ENCODE measurements at regions not wholly inside any gene's neighbourhood (a gene's known extent, or its start where the extent isn't known, plus 50 kb on each side); places are given as distances from the start of the nearest gene placed in this dataset.
"Not testable (repeated sequence)": the region's sequence is repeated elsewhere in the genome, so short reads cannot be mapped to it uniquely, and the experiment has no call there.

GRCh38 chr5:39616131-39616530 is 191.4 kb upstream of the DAB2 start:
- intact Hi-C loops (cut with DNase I): no loop called here
- no peak for DNase-seq
- no peak for ATAC-seq (ENCODE audit: poor library complexity)

GRCh38 chr5:39611076-39611475 is 186.3 kb upstream of the DAB2 start:
- DNase-seq; intact Hi-C loops (cut with DNase I); ATAC-seq (ENCODE audit: poor library complexity): not testable (repeated sequence)

- peak; percentile 81 for ATAC-seq (ENCODE audit: poor library complexity)
- intact Hi-C loops (cut with DNase I): no loop called here
- DNase-seq: no peak
These were observed 183.2 kb upstream of the DAB2 start for GRCh38 chr5:39608024-39608423.

- ATAC-seq (ENCODE audit: poor library complexity): no peak
- no peak for DNase-seq
- intact Hi-C loops (cut with DNase I): no loop called here
These were observed 181.8 kb upstream of the DAB2 start for GRCh38 chr5:39606591-39606990.

- ATAC-seq (ENCODE audit: poor library complexity): no peak
- DNase-seq: no peak
- intact Hi-C loops (cut with DNase I): no loop called here
These were observed 181.1 kb upstream of the DAB2 start for GRCh38 chr5:39605588-39606575.

- no peak for DNase-seq
- ATAC-seq (ENCODE audit: poor library complexity): no peak
- intact Hi-C loops (cut with DNase I): no loop called here
These were observed 180.4 kb upstream of the DAB2 start for GRCh38 chr5:39605145-39605544.

GRCh38 chr5:39604491-39604890 is 179.7 kb upstream of the DAB2 start:
- ATAC-seq (ENCODE audit: poor library complexity): no peak
- no peak for DNase-seq
- intact Hi-C loops (cut with DNase I): no loop called here

- DNase-seq (no peak), ATAC-seq (ENCODE audit: poor library complexity) (no peak)
- intact Hi-C loops (cut with DNase I): no loop called here
These were observed 175.1 kb upstream of the DAB2 start for GRCh38 chr5:39599721-39600431.

- no peak for ATAC-seq (ENCODE audit: poor library complexity)
- intact Hi-C loops (cut with DNase I): no loop called here
- DNase-seq: no peak
These were observed 174.0 kb upstream of the DAB2 start for GRCh38 chr5:39598661-39599248.

GRCh38 chr5:39588179-39588578 is 163.4 kb upstream of the DAB2 start:
- intact Hi-C loops (cut with DNase I): no loop called here
- no peak for DNase-seq
- no peak for ATAC-seq (ENCODE audit: poor library complexity)

GRCh38 chr5:39587675-39588074 is 162.9 kb upstream of the DAB2 start:
- ATAC-seq (ENCODE audit: poor library complexity): no peak
- DNase-seq: no peak
- intact Hi-C loops (cut with DNase I): no loop called here

- no peak for DNase-seq
- intact Hi-C loops (cut with DNase I): no loop called here
- ATAC-seq (ENCODE audit: poor library complexity): no peak
These were observed 161.4 kb upstream of the DAB2 start for GRCh38 chr5:39586185-39586584.

- intact Hi-C loops (cut with DNase I): no loop called here
- no peak for DNase-seq
- no peak for ATAC-seq (ENCODE audit: poor library complexity)
These were observed 160.1 kb upstream of the DAB2 start for GRCh38 chr5:39584927-39585326.

- peak; percentile 78 for ATAC-seq (ENCODE audit: poor library complexity)
- intact Hi-C loops (cut with DNase I): no loop called here
- DNase-seq: no peak
These were observed 156.1 kb upstream of the DAB2 start for GRCh38 chr5:39580702-39581453.

GRCh38 chr5:39579750-39580149 is 155.0 kb upstream of the DAB2 start:
- intact Hi-C loops (cut with DNase I): loop anchor here (5.0 kb wide), 1 partner anchor 1108 kb away; no protein-coding TSS in a partner anchor
- DNase-seq (no peak), ATAC-seq (ENCODE audit: poor library complexity) (no peak)

- ATAC-seq (ENCODE audit: poor library complexity) (no peak), DNase-seq (no peak)
- intact Hi-C loops (cut with DNase I): loop anchor here (5.0 kb wide), 1 partner anchor 1108 kb away; no protein-coding TSS in a partner anchor
These were observed 154.2 kb upstream of the DAB2 start for GRCh38 chr5:39578887-39579497.

GRCh38 chr5:39577529-39577928 is 152.7 kb upstream of the DAB2 start:
- DNase-seq (no peak), ATAC-seq (ENCODE audit: poor library complexity) (no peak)
- intact Hi-C loops (cut with DNase I): loop anchor here (5.0 kb wide), 1 partner anchor 1110 kb away; no protein-coding TSS in a partner anchor

- no peak for DNase-seq
- intact Hi-C loops (cut with DNase I): no loop called here
- no peak for ATAC-seq (ENCODE audit: poor library complexity)
These were observed 145.7 kb upstream of the DAB2 start for GRCh38 chr5:39570403-39571027.
